Chondrocyte (in vitro differentiated cells): ENCODE measurements at regions not wholly inside any gene's neighbourhood (a gene's known extent, or its start where the extent isn't known, plus 50 kb on each side); places are given as distances from the start of the nearest gene placed in this dataset.
"Not testable (repeated sequence)": the region's sequence is repeated elsewhere in the genome, so short reads cannot be mapped to it uniquely, and the experiment has no call there.

Experiments used
- DNase-seq: peaks from one replicate; pipeline ENCODE4 v3.0.0; 2021; ENCODE audit warnings: mixed read lengths, low spot score
- H3K27ac Mint-ChIP-seq: one replicate; pipeline ENCODE4 v1.8.0; 2021; ENCODE audit warnings: mild to moderate bottlenecking, moderate library complexity, mixed read lengths; ENCODE audit not compliant: unreplicated experiment
- H3K27me3 Mint-ChIP-seq: 2 replicates; pipeline ENCODE4 v1.8.0; 2021; ENCODE audit warnings: low read depth, mixed read lengths
- H3K36me3 Mint-ChIP-seq: 2 replicates; pipeline ENCODE4 v1.8.0; 2021; ENCODE audit warnings: low read depth, mixed read lengths
- H3K4me1 Mint-ChIP-seq: 2 replicates; pipeline ENCODE4 v1.8.0; 2021; ENCODE audit warnings: low read depth, mild to moderate bottlenecking, mixed read lengths
- H3K4me3 Mint-ChIP-seq: one replicate; pipeline ENCODE4 v1.8.0; 2021; ENCODE audit warnings: mild to moderate bottlenecking, moderate library complexity, mixed read lengths; ENCODE audit not compliant: unreplicated experiment
- H3K9me3 Mint-ChIP-seq: 2 replicates; pipeline ENCODE4 v1.8.0; 2021; ENCODE audit warnings: low read depth, mixed read lengths
- CTCF ChIP-seq: fragments of 200-600 bp; sonication (generic); IDR thresholded peaks from 2 replicates; pipeline ENCODE4 v1.5.0; 2021; ENCODE audit warnings: antibody characterized with exemption, mild to moderate bottlenecking, moderate library complexity

- no peak for TF ChIP-seq CTCF
- DNase-seq, result no peak
- H3K36me3 Mint-ChIP-seq, result no peaks in the 10 kb centered on the region
- H3K27ac Mint-ChIP-seq, result no peak overlapping the region
- H3K4me1 Mint-ChIP-seq, result no peaks in the 10 kb centered on the region
- H3K27me3 Mint-ChIP-seq, result peaks cover 7% of the 10 kb centered on the region
- no peak overlapping the region for H3K4me3 Mint-ChIP-seq
- peaks cover 4% of the 10 kb centered on the region for H3K9me3 Mint-ChIP-seq
Measured at GRCh38 chr3:181919375-181919774, 207.7 kb downstream of the SOX2 start.

- DNase-seq, result no peak
- H3K36me3 Mint-ChIP-seq, result no peaks in the 10 kb centered on the region
- H3K9me3 Mint-ChIP-seq, result peaks cover 4% of the 10 kb centered on the region
- no peak for TF ChIP-seq CTCF
- H3K27ac Mint-ChIP-seq, result no peak overlapping the region
- peaks cover 4% of the 10 kb centered on the region for H3K27me3 Mint-ChIP-seq
- H3K4me1 Mint-ChIP-seq, result no peaks in the 10 kb centered on the region
- no peak overlapping the region for H3K4me3 Mint-ChIP-seq
Measured at GRCh38 chr3:181920409-181920808, 208.7 kb downstream of the SOX2 start.

- Mint-ChIP-seq H3K9me3 (peaks cover 4% of the 10 kb centered on the region), H3K4me3 (no peak overlapping the region), H3K4me1 (no peaks in the 10 kb centered on the region), H3K36me3 (no peaks in the 10 kb centered on the region), H3K27me3 (peaks cover 2% of the 10 kb centered on the region), H3K27ac (no peak overlapping the region)
- TF ChIP-seq CTCF, result no peak
- DNase-seq, result no peak
Measured at GRCh38 chr3:181921220-181921619, 209.5 kb downstream of the SOX2 start.

GRCh38 chr3:181925841-181926240 is 214.1 kb downstream of the SOX2 start:
- H3K36me3 Mint-ChIP-seq, H3K4me1 Mint-ChIP-seq, H3K27me3 Mint-ChIP-seq, DNase-seq, H3K27ac Mint-ChIP-seq, H3K4me3 Mint-ChIP-seq, H3K9me3 Mint-ChIP-seq: not testable (repeated sequence)

GRCh38 chr3:181929501-181929900 is 217.8 kb downstream of the SOX2 start:
- Mint-ChIP-seq H3K4me3 (no peak overlapping the region), H3K9me3 (no peaks in the 10 kb centered on the region), H3K27ac (no peak overlapping the region), H3K27me3 (no peaks in the 10 kb centered on the region), H3K4me1 (no peaks in the 10 kb centered on the region), H3K36me3 (no peaks in the 10 kb centered on the region)
- no peak for DNase-seq
- TF ChIP-seq CTCF, result no peak

- Mint-ChIP-seq H3K27me3 (no peaks in the 10 kb centered on the region), H3K36me3 (no peaks in the 10 kb centered on the region), H3K27ac (no peak overlapping the region), H3K9me3 (no peaks in the 10 kb centered on the region), H3K4me3 (no peak overlapping the region), H3K4me1 (no peaks in the 10 kb centered on the region)
- DNase-seq, result no peak
- no peak for TF ChIP-seq CTCF
Measured at GRCh38 chr3:181930105-181930504, 218.4 kb downstream of the SOX2 start.
